ENCODE measurements at regions not wholly inside any gene's neighbourhood (a gene's known extent, or its start where the extent isn't known, plus 50 kb on each side); places are given as distances from the start of the nearest gene placed in this dataset.
"Not testable (repeated sequence)": the region's sequence is repeated elsewhere in the genome, so short reads cannot be mapped to it uniquely, and the experiment has no call there.

DNA sequence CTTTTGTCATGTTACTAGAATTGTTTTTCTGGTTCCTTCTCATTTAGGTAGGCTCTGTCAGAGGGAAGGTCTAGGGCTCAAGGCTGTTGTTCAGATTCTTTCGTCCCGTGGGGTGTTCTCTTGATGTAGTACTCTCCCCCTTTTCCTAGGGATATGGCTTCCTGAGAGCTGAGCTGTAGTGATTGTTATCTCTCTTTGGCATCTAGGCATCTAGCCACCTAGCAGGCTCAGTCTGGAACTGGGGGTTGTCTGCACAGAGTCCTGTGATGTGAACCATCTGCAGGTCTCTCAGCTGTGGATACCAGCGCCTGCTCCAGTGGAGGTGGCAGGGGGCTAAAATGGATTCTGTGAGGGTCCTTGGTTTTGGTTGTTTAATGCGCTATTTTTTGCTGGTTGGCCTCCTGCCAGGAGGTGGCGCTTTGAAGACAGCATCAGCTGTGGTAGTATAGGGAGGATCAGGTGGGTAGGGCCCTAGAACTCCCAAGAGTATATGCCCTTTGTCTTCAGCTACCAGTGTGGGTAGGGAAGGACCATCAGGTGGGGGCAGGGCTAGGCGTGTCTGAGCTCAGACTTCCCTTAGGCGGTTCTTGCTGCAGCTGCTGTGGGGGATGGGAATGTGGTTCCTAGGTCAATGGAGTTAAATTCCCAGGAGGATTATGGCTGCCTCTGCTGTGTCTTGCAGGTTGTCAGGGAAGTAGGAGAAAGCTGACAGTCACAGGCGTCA is 78.1 kb upstream of the RAB40AL start:
- H3K36me3 ChIP-seq (replicated peaks); in situ Hi-C loops (cut with MboI; ENCODE audit: low sequenced_read_pairs); H3K27me3 ChIP-seq (ENCODE audit: low read depth); H3K4me3 ChIP-seq; H3K9me3 ChIP-seq: not testable (repeated sequence)
- peak; percentile 37 to 76 for DNase-seq (ENCODE audit: low spot score in 2 of 2)
- H3K4me1 ChIP-seq = peaks cover 10% of the 10 kb centered on the region

DNA sequence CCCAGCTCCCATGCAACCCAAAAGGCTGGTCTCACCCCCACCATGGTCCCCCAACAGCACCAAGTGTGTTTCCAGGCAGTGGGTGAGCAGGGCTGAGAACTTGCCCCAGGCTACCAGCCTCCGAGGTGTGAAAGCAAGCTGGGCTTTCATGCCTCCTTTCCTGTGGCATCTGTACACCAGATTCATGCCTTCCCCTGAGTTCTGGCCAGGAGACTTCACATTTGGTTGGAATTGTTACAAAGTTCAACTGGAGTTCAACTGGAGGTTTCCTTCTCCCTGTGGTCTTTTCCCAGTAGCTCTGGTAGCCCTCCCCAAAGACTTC is 77.6 kb upstream of the RAB40AL start:
- peaks cover 10% of the 10 kb centered on the region for H3K4me1 ChIP-seq
- in situ Hi-C loops (cut with MboI; ENCODE audit: low sequenced_read_pairs) = no loop called here
- no peak overlapping the region for H3K4me3 ChIP-seq
- H3K27me3 ChIP-seq (ENCODE audit: low read depth) = no peaks in the 10 kb centered on the region
- no peak for DNase-seq (ENCODE audit: low spot score in 2 of 2)
- H3K9me3 ChIP-seq = no peaks in the 10 kb centered on the region
- H3K36me3 ChIP-seq (replicated peaks) = no peaks in the 10 kb centered on the region

DNA sequence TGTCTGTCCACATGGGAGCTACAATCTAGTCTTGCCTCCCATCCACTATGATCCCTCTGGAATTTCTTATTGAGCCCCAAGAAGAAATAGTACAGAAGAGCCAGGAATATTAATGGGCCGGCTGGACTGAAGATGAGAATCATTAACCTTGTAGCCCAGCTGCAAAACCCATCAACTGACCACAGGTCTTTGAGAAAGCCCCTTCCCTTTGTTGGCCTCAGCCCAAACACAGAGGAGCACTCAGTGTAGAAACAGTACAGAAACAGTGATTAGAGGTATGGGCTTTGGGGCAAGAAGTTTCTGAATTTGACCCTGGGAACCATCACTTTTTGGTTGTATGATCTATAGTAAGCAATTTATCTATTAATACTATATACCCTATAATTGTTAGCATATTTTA is 76.8 kb upstream of the RAB40AL start:
- Histone ChIP-seq H3K4me3 (no peak overlapping the region), H3K9me3 (no peaks in the 10 kb centered on the region), H3K4me1 (peaks cover 10% of the 10 kb centered on the region), H3K36me3 (replicated peaks) (no peaks in the 10 kb centered on the region), H3K27me3 (ENCODE audit: low read depth) (no peaks in the 10 kb centered on the region)
- DNase-seq (ENCODE audit: low spot score in 2 of 2) = no peak
- in situ Hi-C loops (cut with MboI; ENCODE audit: low sequenced_read_pairs) = no loop called here

DNA sequence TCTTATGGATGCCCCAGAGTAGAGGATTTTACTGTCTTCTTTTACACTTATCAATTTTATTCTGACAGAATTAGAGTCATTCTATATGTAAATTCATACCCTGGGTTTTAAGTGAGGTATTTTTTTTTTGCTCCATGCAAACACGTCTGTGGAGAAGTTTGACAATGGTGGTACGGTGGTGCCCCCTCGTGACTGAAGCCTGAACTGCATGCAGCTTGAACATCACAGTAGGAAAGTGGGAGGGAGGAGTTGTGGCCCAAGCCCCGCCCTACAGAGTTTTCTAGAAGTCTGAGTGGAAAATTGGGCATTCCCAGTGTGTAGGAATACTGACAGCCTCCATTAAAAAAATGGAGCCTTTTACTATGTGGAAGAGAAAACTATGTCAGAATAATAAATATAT is 73.3 kb upstream of the RAB40AL start:
- peak; percentile 80 to 94 for DNase-seq (ENCODE audit: low spot score in 2 of 2)
- peaks cover 5% of the 10 kb centered on the region for H3K36me3 ChIP-seq (replicated peaks)
- H3K4me1 ChIP-seq = peaks cover 8% of the 10 kb centered on the region
- H3K27me3 ChIP-seq (ENCODE audit: low read depth) = no peaks in the 10 kb centered on the region
- H3K4me3 ChIP-seq = no peak overlapping the region
- H3K9me3 ChIP-seq = no peaks in the 10 kb centered on the region
- in situ Hi-C loops (cut with MboI; ENCODE audit: low sequenced_read_pairs) = no loop called here

DNA sequence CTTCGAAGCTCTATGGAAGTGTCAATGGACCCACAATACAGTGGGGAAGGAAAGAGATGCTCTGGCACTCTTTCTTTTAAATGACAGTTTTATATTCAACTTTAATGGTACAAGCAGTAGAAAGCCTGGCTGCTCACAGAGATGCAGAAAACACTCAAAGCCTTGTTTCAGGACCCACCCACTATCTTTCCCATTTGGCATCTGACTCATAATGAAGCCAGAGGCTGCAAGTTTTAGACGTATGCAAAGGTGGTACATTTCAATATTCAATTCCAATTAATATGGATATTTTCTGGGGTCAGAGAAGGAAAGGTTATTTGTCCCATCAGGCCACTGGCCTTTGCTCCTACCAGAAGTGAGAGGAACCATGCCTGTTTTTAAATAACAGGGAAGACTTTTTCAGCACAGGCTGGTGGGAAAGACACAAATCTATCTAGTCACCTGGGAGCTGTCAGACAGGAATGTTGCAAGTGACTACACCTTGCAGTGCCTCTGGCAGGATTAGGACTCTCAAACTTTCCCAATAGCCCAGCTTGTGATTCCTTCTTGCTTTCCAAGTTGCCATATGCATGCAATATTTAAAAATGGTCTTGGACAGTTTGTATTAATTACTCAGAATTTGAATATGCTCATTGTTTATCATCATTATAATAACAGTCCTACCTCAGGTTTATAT is 70.0 kb upstream of the RAB40AL start:
- in situ Hi-C loops (cut with MboI; ENCODE audit: low sequenced_read_pairs) = no loop called here
- Histone ChIP-seq H3K9me3 (no peaks in the 10 kb centered on the region), H3K4me1 (no peaks in the 10 kb centered on the region), H3K36me3 (replicated peaks) (peaks cover 5% of the 10 kb centered on the region), H3K27me3 (ENCODE audit: low read depth) (no peaks in the 10 kb centered on the region), H3K4me3 (no peak overlapping the region)
- DNase-seq (ENCODE audit: low spot score in 2 of 2) = no peak

DNA sequence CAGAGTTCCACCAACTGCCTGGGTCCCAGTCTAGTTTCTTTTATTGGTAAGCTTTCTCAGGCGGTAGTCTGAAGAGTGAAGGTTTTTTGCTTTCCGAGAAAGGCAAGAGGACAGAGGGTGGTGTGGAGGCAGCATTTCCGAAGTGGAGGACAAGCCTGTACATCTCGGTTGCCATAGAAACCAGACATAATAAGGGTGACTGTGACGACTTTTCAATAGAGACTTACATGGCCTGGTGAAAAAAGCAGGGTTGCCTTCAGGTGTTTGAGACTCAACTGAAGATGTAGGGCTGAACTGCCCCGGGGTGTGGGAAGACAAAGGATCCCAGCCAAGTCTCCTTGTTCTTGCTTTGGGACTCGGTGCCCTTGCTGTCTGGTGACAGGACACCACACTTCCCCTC is 53.6 kb upstream of the RAB40AL start:
- Histone ChIP-seq H3K9me3 (no peaks in the 10 kb centered on the region), H3K4me3 (no peak overlapping the region), H3K36me3 (replicated peaks) (no peaks in the 10 kb centered on the region), H3K4me1 (no peaks in the 10 kb centered on the region), H3K27me3 (ENCODE audit: low read depth) (no peaks in the 10 kb centered on the region)
- in situ Hi-C loops (cut with MboI; ENCODE audit: low sequenced_read_pairs) = no loop called here
- DNase-seq (ENCODE audit: low spot score in 2 of 2) = peak; percentile 25 to 28

Data from HAP-1 (cell line).